ENCODE measurements at regions not wholly inside any gene's neighbourhood (a gene's known extent, or its start where the extent isn't known, plus 50 kb on each side); places are given as distances from the start of the nearest gene placed in this dataset.

DNA sequence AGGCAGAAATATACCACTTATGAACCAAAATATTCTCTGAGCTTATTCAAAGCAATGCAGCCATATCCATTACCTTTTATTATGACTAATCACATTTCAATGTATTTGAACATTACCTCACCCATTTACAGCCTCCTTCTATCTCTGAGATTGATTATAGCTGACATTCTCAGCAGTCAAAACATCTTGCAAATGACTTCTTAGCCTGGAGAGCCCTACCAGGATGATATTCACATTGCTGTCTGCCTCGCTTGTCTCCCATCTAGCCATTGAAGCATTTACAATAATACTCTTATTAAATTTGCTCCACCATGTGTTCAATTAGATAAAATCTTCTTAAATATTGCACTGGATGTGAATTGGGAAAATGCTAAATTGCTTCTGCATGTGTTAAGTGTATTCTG, 1879.9 kb upstream of the ACO1 start:
- TF ChIP-seq POLR2A (IDR thresholded peaks at IDR 0.05) = no peak
- TF ChIP-seq, protein P1, sequence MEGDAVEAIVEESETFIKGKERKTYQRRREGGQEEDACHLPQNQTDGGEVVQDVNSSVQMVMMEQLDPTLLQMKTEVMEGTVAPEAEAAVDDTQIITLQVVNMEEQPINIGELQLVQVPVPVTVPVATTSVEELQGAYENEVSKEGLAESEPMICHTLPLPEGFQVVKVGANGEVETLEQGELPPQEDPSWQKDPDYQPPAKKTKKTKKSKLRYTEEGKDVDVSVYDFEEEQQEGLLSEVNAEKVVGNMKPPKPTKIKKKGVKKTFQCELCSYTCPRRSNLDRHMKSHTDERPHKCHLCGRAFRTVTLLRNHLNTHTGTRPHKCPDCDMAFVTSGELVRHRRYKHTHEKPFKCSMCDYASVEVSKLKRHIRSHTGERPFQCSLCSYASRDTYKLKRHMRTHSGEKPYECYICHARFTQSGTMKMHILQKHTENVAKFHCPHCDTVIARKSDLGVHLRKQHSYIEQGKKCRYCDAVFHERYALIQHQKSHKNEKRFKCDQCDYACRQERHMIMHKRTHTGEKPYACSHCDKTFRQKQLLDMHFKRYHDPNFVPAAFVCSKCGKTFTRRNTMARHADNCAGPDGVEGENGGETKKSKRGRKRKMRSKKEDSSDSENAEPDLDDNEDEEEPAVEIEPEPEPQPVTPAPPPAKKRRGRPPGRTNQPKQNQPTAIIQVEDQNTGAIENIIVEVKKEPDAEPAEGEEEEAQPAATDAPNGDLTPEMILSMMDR (IDR thresholded peaks at IDR 0.05) = no peak

All from prostate gland (tissue), 2 donors.